ENCODE measurements at regions not wholly inside any gene's neighbourhood (a gene's known extent, or its start where the extent isn't known, plus 50 kb on each side); places are given as distances from the start of the nearest gene placed in this dataset.

DNA sequence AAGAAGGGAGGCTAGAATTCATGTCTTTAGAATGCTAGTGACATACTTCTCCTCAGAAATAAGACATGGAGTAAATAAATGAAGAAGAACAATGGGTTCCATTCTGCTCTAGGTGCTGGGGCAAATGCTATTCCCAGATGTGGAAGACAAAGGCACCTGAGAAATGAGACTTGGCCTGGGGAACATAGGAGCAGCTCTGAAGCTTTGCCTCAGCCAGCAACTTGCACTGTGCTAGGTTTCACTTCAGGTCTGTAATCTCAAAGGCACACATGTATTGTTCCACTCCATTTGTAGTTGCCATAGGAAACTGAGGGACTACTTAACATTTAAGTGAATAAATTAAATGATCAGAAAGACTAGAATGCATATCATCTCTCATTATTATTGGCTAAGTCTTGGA is 538.9 kb upstream of the REG3G start:
- Histone ChIP-seq H3K36me3 (ENCODE audit: insufficient read depth, low read length, poor library complexity, severe bottlenecking) (no peaks in the 10 kb centered on the region), H3K4me1 (ENCODE audit: insufficient read depth, low read length, poor library complexity, severe bottlenecking) (no peaks in the 10 kb centered on the region), H3K27me3 (replicated peaks; ENCODE audit: insufficient read depth, low read depth, low read length, poor library complexity) (no peaks in the 10 kb centered on the region), H3K9me3 (ENCODE audit: low read depth, low read length, poor library complexity, severe bottlenecking) (no peaks in the 10 kb centered on the region), H3K27ac (ENCODE audit: low read depth, low read length, poor library complexity, severe bottlenecking) (no peak overlapping the region), H3K4me3 (ENCODE audit: low read depth, low read length, poor library complexity, severe bottlenecking) (peak overlapping the region; percentile 27)
- TF ChIP-seq EZH2 (IDR thresholded peaks at IDR 0.05; ENCODE audit: borderline replicate concordance, low read depth, low read length, poor library complexity, severe bottlenecking) = no peak
- no peak for TF ChIP-seq CTCF (conservative IDR thresholded peaks at IDR 0.05; ENCODE audit: low read depth, low read length)
- BruUV-seq (replicated peaks) = no TSS peak
- peak; percentile 5 for DNase-seq (ENCODE audit: low spot score)
- intact Hi-C loops (cut with micrococcal nuclease; ENCODE audit: unreplicated experiment) = no loop called here
- CTCF ChIA-PET = no interaction called here
- POLR2A ChIA-PET (ENCODE audit: low non-redundant PET) = no interaction called here

DNA sequence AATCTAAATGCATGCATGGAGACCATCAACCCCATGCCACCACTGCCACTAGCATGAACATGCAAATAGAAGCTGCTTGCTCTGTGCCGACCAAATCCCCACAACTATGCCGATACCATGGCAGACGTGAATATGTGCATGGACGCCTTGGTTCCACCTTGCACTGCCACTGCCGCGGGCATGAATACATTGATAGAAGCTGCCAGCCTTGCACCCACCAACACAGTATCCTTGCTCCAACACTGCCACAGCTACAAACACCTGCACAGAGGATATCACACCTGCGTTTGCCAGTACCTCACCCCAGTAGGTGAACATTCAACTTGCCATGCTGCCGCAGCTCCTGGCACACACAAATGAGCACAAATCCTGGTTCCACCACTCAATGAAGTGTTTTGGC is 527.4 kb upstream of the REG3G start:
- Histone ChIP-seq H3K36me3 (ENCODE audit: insufficient read depth, low read length, poor library complexity, severe bottlenecking) (no peaks in the 10 kb centered on the region), H3K27ac (ENCODE audit: low read depth, low read length, poor library complexity, severe bottlenecking) (no peak overlapping the region), H3K27me3 (replicated peaks; ENCODE audit: insufficient read depth, low read depth, low read length, poor library complexity) (no peaks in the 10 kb centered on the region), H3K4me3 (ENCODE audit: low read depth, low read length, poor library complexity, severe bottlenecking) (no peak overlapping the region), H3K4me1 (ENCODE audit: insufficient read depth, low read length, poor library complexity, severe bottlenecking) (no peaks in the 10 kb centered on the region), H3K9me3 (ENCODE audit: low read depth, low read length, poor library complexity, severe bottlenecking) (no peaks in the 10 kb centered on the region)
- intact Hi-C loops (cut with micrococcal nuclease; ENCODE audit: unreplicated experiment) = no loop called here
- no TSS peak for BruUV-seq (replicated peaks)
- ChIA-PET POLR2A (ENCODE audit: low non-redundant PET) (no interaction called here), CTCF (no interaction called here)
- TF ChIP-seq EZH2 (IDR thresholded peaks at IDR 0.05; ENCODE audit: borderline replicate concordance, low read depth, low read length, poor library complexity, severe bottlenecking) = no peak
- DNase-seq (ENCODE audit: low spot score) = no peak

GRCh38 chr2:78506301-78506700 is 519.2 kb upstream of the REG3G start:
- H3K9me3 ChIP-seq (ENCODE audit: low read depth, low read length, poor library complexity, severe bottlenecking) = peaks cover 5% of the 10 kb centered on the region
- ChIA-PET POLR2A (ENCODE audit: low non-redundant PET) (no interaction called here), CTCF (no interaction called here)
- H3K27me3 ChIP-seq (replicated peaks; ENCODE audit: insufficient read depth, low read depth, low read length, poor library complexity) = no peaks in the 10 kb centered on the region
- no peaks in the 10 kb centered on the region for H3K36me3 ChIP-seq (ENCODE audit: insufficient read depth, low read length, poor library complexity, severe bottlenecking)
- no peaks in the 10 kb centered on the region for H3K4me1 ChIP-seq (ENCODE audit: insufficient read depth, low read length, poor library complexity, severe bottlenecking)
- no peak overlapping the region for H3K4me3 ChIP-seq (ENCODE audit: low read depth, low read length, poor library complexity, severe bottlenecking)
- no peak overlapping the region for H3K27ac ChIP-seq (ENCODE audit: low read depth, low read length, poor library complexity, severe bottlenecking)
- TF ChIP-seq CTCF (conservative IDR thresholded peaks at IDR 0.05; ENCODE audit: low read depth, low read length) = no peak
- TF ChIP-seq EZH2 (IDR thresholded peaks at IDR 0.05; ENCODE audit: borderline replicate concordance, low read depth, low read length, poor library complexity, severe bottlenecking) = no peak
- BruUV-seq (replicated peaks) = no TSS peak
- no peak for DNase-seq (ENCODE audit: low spot score)
- intact Hi-C loops (cut with micrococcal nuclease; ENCODE audit: unreplicated experiment) = no loop called here

- DNase-seq (ENCODE audit: low spot score) = no peak
- H3K36me3 ChIP-seq (ENCODE audit: insufficient read depth, low read length, poor library complexity, severe bottlenecking) = no peaks in the 10 kb centered on the region
- no peaks in the 10 kb centered on the region for H3K4me1 ChIP-seq (ENCODE audit: insufficient read depth, low read length, poor library complexity, severe bottlenecking)
- ChIA-PET POLR2A (ENCODE audit: low non-redundant PET) (no interaction called here), CTCF (no interaction called here)
- H3K9me3 ChIP-seq (ENCODE audit: low read depth, low read length, poor library complexity, severe bottlenecking) = no peaks in the 10 kb centered on the region
- intact Hi-C loops (cut with micrococcal nuclease; ENCODE audit: unreplicated experiment) = no loop called here
- BruUV-seq (replicated peaks) = no TSS peak
- no peak overlapping the region for H3K4me3 ChIP-seq (ENCODE audit: low read depth, low read length, poor library complexity, severe bottlenecking)
- H3K27me3 ChIP-seq (replicated peaks; ENCODE audit: insufficient read depth, low read depth, low read length, poor library complexity) = no peaks in the 10 kb centered on the region
- H3K27ac ChIP-seq (ENCODE audit: low read depth, low read length, poor library complexity, severe bottlenecking) = no peak overlapping the region
- TF ChIP-seq EZH2 (IDR thresholded peaks at IDR 0.05; ENCODE audit: borderline replicate concordance, low read depth, low read length, poor library complexity, severe bottlenecking) (no peak), CTCF (conservative IDR thresholded peaks at IDR 0.05; ENCODE audit: low read depth, low read length) (no peak)
These were observed 503.6 kb upstream of the REG3G start for GRCh38 chr2:78521938-78522337.

Data from A673 (cell line).